HepG2 (cell line): ENCODE measurements at regions not wholly inside any gene's neighbourhood (a gene's known extent, or its start where the extent isn't known, plus 50 kb on each side); places are given as distances from the start of the nearest gene placed in this dataset.

Experiments
- ATAC-seq: fragments of 200-7000 bp; cut with Tn5 transposase; 3 replicates; pipeline ENCODE4 v1.9.1; 2020; ENCODE audit warnings: mild to moderate bottlenecking, moderate library complexity
- BruUV-seq: library from RNA; stranded (reverse); fragments of 400-500 nt; replicated peaks from 2 replicates; lab custom pipeline; 2021; lab: Mats Ljungman, UMichigan
- CTCF ChIA-PET: fragments of 300-600 bp; formaldehyde crosslinking; extraction: SDS; loops from one replicate; lab custom pipeline; 2021; ENCODE audit warnings: low total read pairs, inconsistent platforms, low intra/inter-chr PET ratio; lab: Yijun Ruan, JAX
- POLR2A ChIA-PET: fragments of 350-600 bp; sonication (Branson Sonifier 250); formaldehyde crosslinking; loops from one replicate; lab custom pipeline; 2020; ENCODE audit warnings: antibody characterized with exemption, inconsistent platforms; lab: Yijun Ruan, JAX
- DNase-seq: peaks from one replicate; pipeline ENCODE4 v3.0.0-alpha.2; 2015; ENCODE audit warnings: low spot score
- FAIRE-seq: peaks from 3 replicates; lab custom pipeline; 2011; peaks lifted over from hg19 to GRCh38; lab: Jason Lieb, UNC
- H2AFZ ChIP-seq: one replicate; pipeline ENCODE4 v1.6.1; 2011; ENCODE audit warnings: low read length, inconsistent platforms
- H3K27ac ChIP-seq: fragments of 300-600 bp; 3 replicates; pipeline ENCODE4 v1.8.0; 2011; ENCODE audit warnings: mixed run types, mild to moderate bottlenecking, mixed read lengths, low read length, inconsistent platforms; ENCODE audit not compliant: insufficient read depth; ENCODE audit errors: extremely low read length
- H3K27me3 ChIP-seq, 2 experiments: fragments of 200-600 bp in 1 of 2; 2 replicates in 1 of 2; 3 replicates in 1 of 2; pipeline versions ENCODE4 v1.6.0 to v1.8.0; 2011; ENCODE audit warnings: low read length in 2 of 2, mild to moderate bottlenecking in 2 of 2, moderate library complexity in 2 of 2, inconsistent platforms in 1 of 2; ENCODE audit not compliant: insufficient read depth in 2 of 2, control insufficient read depth in 1 of 2
- H3K36me3 ChIP-seq, 2 experiments: fragments of 200-600 bp in 1 of 2; replicated peaks in 1 of 2; 2 replicates in 1 of 2; 3 replicates in 1 of 2; pipeline versions ENCODE4 v1.5.1 to v1.8.0; 2011; ENCODE audit warnings: low read length in 2 of 2, inconsistent platforms in 1 of 2; ENCODE audit not compliant: insufficient read depth in 2 of 2, control insufficient read depth in 1 of 2
- H3K4me1 ChIP-seq: 2 replicates; pipeline ENCODE4 v1.5.1; 2012; ENCODE audit warnings: low read length, inconsistent platforms; ENCODE audit not compliant: insufficient read depth
- H3K4me2 ChIP-seq: 2 replicates; pipeline ENCODE4 v1.6.0; 2011; ENCODE audit warnings: low read depth, low read length, inconsistent platforms
- H3K4me3 ChIP-seq, 3 experiments: fragments of 200-600 bp in 1 of 3; sonication (generic), shearing (Covaris generic) in 1 of 3; replicated peaks in 1 of 3; 2 replicates each; pipeline ENCODE4 v1.5.1; 2011 to 2016; ENCODE audit warnings: low read length in 3 of 3, inconsistent platforms in 2 of 3, low read depth in 2 of 3, mild to moderate bottlenecking in 2 of 3, control low read depth in 1 of 3, mixed read lengths in 1 of 3; ENCODE audit not compliant: insufficient read depth in 1 of 3
- H3K79me2 ChIP-seq: one replicate; pipeline ENCODE4 v1.6.1; 2011; ENCODE audit warnings: low read length, inconsistent platforms; ENCODE audit not compliant: insufficient read depth
- H3K9ac ChIP-seq: 2 replicates; pipeline ENCODE4 v1.6.0; 2011; ENCODE audit warnings: mild to moderate bottlenecking, low read depth, low read length, inconsistent platforms; ENCODE audit not compliant: insufficient read depth
- H3K9me3 ChIP-seq: 2 replicates; pipeline ENCODE4 v1.5.1; 2012; ENCODE audit warnings: mild to moderate bottlenecking, low read length
- H4K20me1 ChIP-seq: 2 replicates; pipeline ENCODE4 v1.6.0; 2011; ENCODE audit warnings: inconsistent platforms, mild to moderate bottlenecking, low read length, moderate library complexity; ENCODE audit not compliant: insufficient read depth
- ATF7-NPFF ChIP-seq: sonication (generic); formaldehyde crosslinking; IDR thresholded peaks from 2 replicates; pipeline ENCODE4 v1.8.1; 2023; ENCODE audit warnings: mild to moderate bottlenecking, low read depth, missing genetic modification reagents, moderate library complexity
- CREB1 ChIP-seq, 2 experiments: fragments of 450-650 bp in 1 of 2; IDR thresholded peaks; 2 replicates each; pipeline ENCODE4 v1.6.1; 2016 to 2017; ENCODE audit warnings: control low read depth in 1 of 2, mild to moderate bottlenecking in 1 of 2, missing compliant biosample characterization in 1 of 2, missing genetic modification characterization in 1 of 2
- MBD4 ChIP-seq: IDR thresholded peaks from 2 replicates; pipeline ENCODE4 v1.6.1; 2012; ENCODE audit warnings: low read length, inconsistent platforms, borderline replicate concordance
- NR1H2 ChIP-seq: sonication (generic); formaldehyde crosslinking; IDR thresholded peaks from 2 replicates; pipeline ENCODE4 v1.8.1; 2022; ENCODE audit warnings: low read depth, missing genetic modification reagents, borderline replicate concordance
- PLSCR1 ChIP-seq: sonication (generic); formaldehyde crosslinking; IDR thresholded peaks from 2 replicates; pipeline ENCODE4 v1.5.0; 2020; ENCODE audit warnings: missing genetic modification reagents, mild to moderate bottlenecking, borderline replicate concordance
- POLR2AphosphoS2 ChIP-seq: IDR thresholded peaks from 2 replicates; pipeline ENCODE4 v1.6.1; 2011; ENCODE audit warnings: low read depth, low read length, improper control_type of control experiment
- PRDM15 ChIP-seq: sonication (generic); formaldehyde crosslinking; IDR thresholded peaks from 2 replicates; pipeline ENCODE4 v1.4.0; 2020; ENCODE audit warnings: missing genetic modification reagents
- PRPF4 ChIP-seq: fragments of 200-400 bp; formaldehyde crosslinking; IDR thresholded peaks from 2 replicates; pipeline ENCODE4 v1.6.1; 2016; ENCODE audit warnings: low read length, low read depth; ENCODE audit not compliant: poor library complexity, severe bottlenecking
- SNAPC5 ChIP-seq: sonication (generic); formaldehyde crosslinking; IDR thresholded peaks from 2 replicates; pipeline ENCODE4 v1.8.1; 2023; ENCODE audit warnings: mild to moderate bottlenecking, missing genetic modification reagents, borderline replicate concordance
- ZBED4 ChIP-seq: sonication (generic); formaldehyde crosslinking; IDR thresholded peaks from 2 replicates; pipeline ENCODE4 v1.4.0; 2020; ENCODE audit warnings: missing genetic modification reagents, borderline replicate concordance
- ZFY ChIP-seq: sonication (generic); formaldehyde crosslinking; IDR thresholded peaks from 2 replicates; pipeline ENCODE4 v1.4.0; 2020; ENCODE audit warnings: missing genetic modification reagents
- ZNF281 ChIP-seq: sonication (generic); formaldehyde crosslinking; IDR thresholded peaks from 2 replicates; pipeline ENCODE4 v1.4.0; 2020; ENCODE audit warnings: missing genetic modification reagents, borderline replicate concordance
- WGBS: methylation state at CpG from one replicate; pipeline ENCODE4 v1.1.6; 2017; ENCODE audit warnings: low lambda C conversion rate; 5-methylcytosine and 5-hydroxymethylcytosine counted together
- in situ Hi-C: cut with HindIII; loops from 2 replicates; pipeline ENCODE4 v1.10.0; 2017; ENCODE audit warnings: low pct_unique_long_range_greater_than_20kb; ENCODE audit not compliant: extremely low pct_ligation_motif_present
- intact Hi-C: fragments of 100-400 bp; cut with micrococcal nuclease; formaldehyde crosslinking; loops from one replicate; pipeline ENCODE4 v1.10.0; 2022; ENCODE audit not compliant: unreplicated experiment

- TF ChIP-seq PRPF4 (no peak), PLSCR1 (CRISPR knock-in tag) (no peak), ZFY (CRISPR knock-in tag) (no peak), ZBED4 (CRISPR knock-in tag) (no peak), NR1H2 (CRISPR knock-in tag) (no peak), SNAPC5 (no peak), PRDM15 (no peak), MBD4 (no peak), POLR2AphosphoS2 (no peak), CREB1 (IDR thresholded peaks at IDR 0.05) (no peak), CREB1 (CRISPR knock-in tag; IDR thresholded peaks at IDR 0.05) (no peak), ZNF281 (CRISPR knock-in tag) (no peak), ATF7-NPFF (no peak)
- ChIA-PET POLR2A (no interaction called here), CTCF (no interaction called here)
- FAIRE-seq, result no peak
- Histone ChIP-seq H3K79me2 (no peaks in the 10 kb centered on the region), H3K9ac (no peak overlapping the region), H3K4me1 (no peaks in the 10 kb centered on the region), H3K27me3 (no peaks in the 10 kb centered on the region; a peak in 1 of 5 replicates), H2AFZ (no peak overlapping the region), H3K9me3 (peaks cover 50% of the 10 kb centered on the region), H3K27ac (no peak overlapping the region), H3K4me3 (no peak overlapping the region), H3K36me3 (no peaks in the 10 kb centered on the region), H4K20me1 (no peaks in the 10 kb centered on the region), H3K4me2 (no peak overlapping the region)
- WGBS, result 6% methylated on average over 8 of the region's 8 CpGs
- BruUV-seq, result no TSS peak
- intact Hi-C loops, result no loop called here
- no peak for ATAC-seq
- no peak for DNase-seq
- in situ Hi-C loops, result no loop called here
These were observed 897.2 kb downstream of the ADGRL2 start for GRCh38 chr1:82697965-82698364.
